H1 (cell line): ENCODE measurements at regions not wholly inside any gene's neighbourhood (a gene's known extent, or its start where the extent isn't known, plus 50 kb on each side); places are given as distances from the start of the nearest gene placed in this dataset.

ENCODE experiments used
- CTCF ChIA-PET: fragments of 300-600 bp; sonication (Branson Sonifier 250); formaldehyde crosslinking; loops from one replicate; lab custom pipeline; 2021; ENCODE audit not compliant: partially characterized antibody; lab: Charles Lee
- POLR2A ChIA-PET: fragments of 300-600 bp; sonication (Branson Sonifier 250); formaldehyde crosslinking; loops from one replicate; lab custom pipeline; 2021; ENCODE audit warnings: inconsistent platforms; ENCODE audit not compliant: partially characterized antibody; lab: Charles Lee
- DNase-seq, 2 experiments: peaks; one replicate each; pipeline versions ENCODE4 v3.0.0 to v3.0.0-alpha.2; 2010 to 2022; ENCODE audit warnings: low spot score in 2 of 2, low read depth in 1 of 2, mixed read lengths in 1 of 2
- FAIRE-seq: peaks from 2 replicates; lab custom pipeline; 2011; peaks lifted over from hg19 to GRCh38; lab: Jason Lieb, UNC
- H2AFZ ChIP-seq: 2 replicates; pipeline ENCODE4 v1.8.1; 2012; ENCODE audit warnings: low read length, inconsistent platforms
- H2AK5ac ChIP-seq: 2 replicates; pipeline ENCODE4 v1.6.1; 2013; ENCODE audit warnings: low read depth, low read length
- H2BK120ac ChIP-seq: replicated peaks from 2 replicates; pipeline ENCODE3; 2013; ENCODE audit warnings: low read depth, low read length, inconsistent platforms
- H2BK12ac ChIP-seq: 2 replicates; pipeline ENCODE4 v1.6.1; 2013; ENCODE audit warnings: low read depth, low read length
- H2BK15ac ChIP-seq: 2 replicates; pipeline ENCODE4 v1.6.1; 2013; ENCODE audit warnings: low read length
- H2BK20ac ChIP-seq: 2 replicates; pipeline ENCODE4 v1.6.1; 2013; ENCODE audit warnings: low read length
- H2BK5ac ChIP-seq: 2 replicates; pipeline ENCODE4 v1.6.1; 2013; ENCODE audit warnings: low read depth, low read length
- H3K14ac ChIP-seq: 2 replicates; pipeline ENCODE4 v1.6.1; 2013; ENCODE audit warnings: inconsistent platforms; ENCODE audit not compliant: insufficient read length
- H3K18ac ChIP-seq: 2 replicates; pipeline ENCODE4 v1.6.1; 2013; ENCODE audit warnings: low read length; ENCODE audit errors: extremely low read depth
- H3K23ac ChIP-seq: 2 replicates; pipeline ENCODE4 v1.6.1; 2013; ENCODE audit warnings: inconsistent platforms; ENCODE audit not compliant: insufficient read length
- H3K23me2 ChIP-seq: 2 replicates; pipeline ENCODE4 v1.6.1; 2013; ENCODE audit warnings: low read depth, low read length
- H3K27ac ChIP-seq: 2 replicates; pipeline ENCODE4 v1.6.1; 2011; ENCODE audit warnings: low read depth, low read length, inconsistent platforms
- H3K27me3 ChIP-seq, 4 experiments: replicated peaks in 1 of 4; 1 replicate in 1 of 4; 2 replicates in 3 of 4; pipeline versions ENCODE4 v1.6.1 to v1.8.1; 2011 to 2013; ENCODE audit warnings: low read length in 3 of 4, mild to moderate bottlenecking in 3 of 4, inconsistent platforms in 2 of 4, mixed read lengths in 2 of 4, moderate library complexity in 1 of 4; ENCODE audit not compliant: control insufficient read depth in 3 of 4, insufficient read depth in 3 of 4; ENCODE audit errors: extremely low read depth in 1 of 4
- H3K36me3 ChIP-seq, 4 experiments: 2 replicates each; pipeline versions ENCODE4 v1.6.1 to v1.8.1; 2011 to 2013; ENCODE audit warnings: mild to moderate bottlenecking in 4 of 4, low read length in 3 of 4, moderate library complexity in 2 of 4, control low read depth in 1 of 4, inconsistent platforms in 1 of 4; ENCODE audit not compliant: insufficient read depth in 4 of 4, control insufficient read depth in 2 of 4
- H3K4ac ChIP-seq: replicated peaks from 2 replicates; pipeline ENCODE3; 2013; ENCODE audit warnings: low read length, low read depth, mixed read lengths, inconsistent platforms; ENCODE audit not compliant: insufficient read length
- H3K4me1 ChIP-seq, 4 experiments: replicated peaks in 1 of 4; 1 replicate in 1 of 4; 2 replicates in 3 of 4; pipeline versions ENCODE4 v1.6.1 to v1.8.1; 2011 to 2013; ENCODE audit warnings: low read length in 3 of 4, inconsistent platforms in 2 of 4, mixed read lengths in 1 of 4; ENCODE audit not compliant: insufficient read depth in 4 of 4, control insufficient read depth in 3 of 4
- H3K4me2 ChIP-seq, 2 experiments: 2 replicates each; pipeline versions ENCODE4 v1.6.1 to v1.8.1; 2011 to 2013; ENCODE audit warnings: low read depth in 2 of 2, low read length in 2 of 2, control low read depth in 1 of 2, inconsistent platforms in 1 of 2, mild to moderate bottlenecking in 1 of 2; ENCODE audit not compliant: insufficient read depth in 1 of 2
- H3K4me3 ChIP-seq, 4 experiments: fragments of 200-600, 300-600 bp in 1 of 4; sonication (generic), shearing (Covaris generic), sonication (Bioruptor Twin) in 1 of 4; 2 replicates each; pipeline versions ENCODE4 v1.5.1 to v1.8.1; 2011 to 2016; ENCODE audit warnings: low read length in 4 of 4, low read depth in 3 of 4, control low read depth in 2 of 4, inconsistent platforms in 2 of 4, mild to moderate bottlenecking in 2 of 4, mixed read lengths in 1 of 4, moderate library complexity in 1 of 4; ENCODE audit not compliant: insufficient read depth in 2 of 4; ENCODE audit errors: extremely low read depth in 1 of 4
- H3K56ac ChIP-seq: replicated peaks from 2 replicates; pipeline ENCODE3; 2013; ENCODE audit warnings: low read depth, mild to moderate bottlenecking, mixed read lengths, low read length, inconsistent platforms; ENCODE audit not compliant: insufficient read length
- H3K79me1 ChIP-seq: 2 replicates; pipeline ENCODE4 v1.6.1; 2013; ENCODE audit warnings: low read depth, low read length, control low read depth
- H3K79me2 ChIP-seq, 2 experiments: 2 replicates each; pipeline versions ENCODE4 v1.6.1 to v1.8.1; 2012 to 2013; ENCODE audit warnings: low read length in 2 of 2, mild to moderate bottlenecking in 2 of 2, inconsistent platforms in 1 of 2; ENCODE audit not compliant: insufficient read depth in 2 of 2, control insufficient read depth in 1 of 2
- H3K9ac ChIP-seq, 4 experiments: replicated peaks in 1 of 4; 1 replicate in 1 of 4; 2 replicates in 3 of 4; pipeline versions ENCODE4 v1.6.1 to v1.8.1; 2011 to 2013; ENCODE audit warnings: low read depth in 3 of 4, low read length in 3 of 4, control low read depth in 2 of 4, mild to moderate bottlenecking in 2 of 4, moderate library complexity in 2 of 4, inconsistent platforms in 1 of 4; ENCODE audit errors: extremely low read depth in 1 of 4
- H3K9me3 ChIP-seq, 2 experiments: 2 replicates each; pipeline versions ENCODE4 v1.6.1 to v1.8.1; 2012 to 2013; ENCODE audit warnings: mild to moderate bottlenecking in 2 of 2, moderate library complexity in 2 of 2, control low read depth in 1 of 2, inconsistent platforms in 1 of 2, low read depth in 1 of 2, low read length in 1 of 2, mixed read lengths in 1 of 2; ENCODE audit not compliant: insufficient read depth in 2 of 2
- H4K20me1 ChIP-seq, 2 experiments: replicated peaks in 1 of 2; 2 replicates each; pipeline versions ENCODE3 to v1.8.1; 2011 to 2013; ENCODE audit warnings: inconsistent platforms in 2 of 2, low read length in 2 of 2, mild to moderate bottlenecking in 1 of 2; ENCODE audit not compliant: insufficient read depth in 2 of 2, control insufficient read depth in 1 of 2
- H4K5ac ChIP-seq: 2 replicates; pipeline ENCODE4 v1.6.1; 2013; ENCODE audit warnings: low read length, low read depth, mixed read lengths, inconsistent platforms; ENCODE audit not compliant: insufficient read length
- H4K8ac ChIP-seq: 2 replicates; pipeline ENCODE4 v1.8.0; 2013; ENCODE audit warnings: mild to moderate bottlenecking, moderate library complexity, low read length, inconsistent platforms; ENCODE audit not compliant: insufficient read depth; ENCODE audit errors: extremely low read depth
- H4K91ac ChIP-seq: replicated peaks from 2 replicates; pipeline ENCODE3; 2013; ENCODE audit warnings: low read length, mixed read lengths, inconsistent platforms; ENCODE audit not compliant: insufficient read length
- ASH2L ChIP-seq: fragments of 200-600, 300-600 bp; sonication (generic); IDR thresholded peaks from one replicate; pipeline ENCODE4 v1.7.1; 2017; ENCODE audit warnings: low read length
- BRCA1 ChIP-seq: IDR thresholded peaks from 2 replicates; pipeline ENCODE4 v1.6.1; 2012; ENCODE audit warnings: low read depth, low read length, improper control_type of control experiment
- EP300 ChIP-seq, 2 experiments: IDR thresholded peaks; 1 replicate in 1 of 2; 2 replicates in 1 of 2; pipeline ENCODE4 v1.6.1; 2011 to 2012; ENCODE audit warnings: low read depth in 2 of 2, low read length in 2 of 2, mild to moderate bottlenecking in 2 of 2, borderline replicate concordance in 1 of 2, inconsistent platforms in 1 of 2, moderate library complexity in 1 of 2
- HDAC2 ChIP-seq, 2 experiments: fragments of 300-600 bp in 1 of 2; sonication (generic) in 1 of 2; IDR thresholded peaks; 2 replicates each; pipeline ENCODE4 v1.6.1; 2011 to 2012; ENCODE audit warnings: low read depth in 2 of 2, low read length in 2 of 2, mild to moderate bottlenecking in 2 of 2, moderate library complexity in 2 of 2, borderline replicate concordance in 1 of 2, inconsistent platforms in 1 of 2
- JUND ChIP-seq: IDR thresholded peaks from 2 replicates; pipeline ENCODE4 v1.6.1; 2011; ENCODE audit warnings: mild to moderate bottlenecking, improper control_type of control experiment, low read length
- MAFK ChIP-seq: IDR thresholded peaks from 2 replicates; pipeline ENCODE4 v1.6.1; 2012; ENCODE audit warnings: low read depth, mild to moderate bottlenecking, improper control_type of control experiment, low read length
- POLR2A ChIP-seq, 2 experiments: IDR thresholded peaks; 1 replicate in 1 of 2; 2 replicates in 1 of 2; pipeline ENCODE4 v1.6.1; 2011; ENCODE audit warnings: low read depth in 2 of 2, low read length in 2 of 2, mild to moderate bottlenecking in 2 of 2; ENCODE audit errors: control extremely low read depth in 1 of 2
- RFX5 ChIP-seq: IDR thresholded peaks from 2 replicates; pipeline ENCODE4 v1.6.1; 2011; ENCODE audit warnings: low read depth, low read length, improper control_type of control experiment, borderline replicate concordance
- SIN3A ChIP-seq, 2 experiments: IDR thresholded peaks in 1 of 2; conservative IDR thresholded peaks in 1 of 2; 2 replicates each; pipeline ENCODE4 v1.6.1; 2011 to 2012; ENCODE audit warnings: low read length in 2 of 2, improper control_type of control experiment in 1 of 2, low read depth in 1 of 2, mild to moderate bottlenecking in 1 of 2
- SIRT6 ChIP-seq: IDR thresholded peaks from one replicate; pipeline ENCODE4 v1.7.1; 2012; ENCODE audit warnings: low read length, inconsistent platforms
- SP4 ChIP-seq: IDR thresholded peaks from 2 replicates; pipeline ENCODE4 v1.6.1; 2012; ENCODE audit warnings: low read length, inconsistent platforms
- WGBS, 2 experiments: shearing (Covaris generic) in 1 of 2; methylation state at CpG; one replicate each; pipeline versions ENCODE4 v1.1.6 to v1.1.7; 2013 to 2015; ENCODE audit warnings: low lambda C conversion rate in 2 of 2, mixed read lengths in 2 of 2, inconsistent platforms in 1 of 2, low coverage in 1 of 2, missing lambda C conversion rate in 1 of 2; ENCODE audit not compliant: insufficient replicate concordance in 2 of 2, insufficient coverage in 1 of 2, insufficient read length in 1 of 2; ENCODE audit errors: extremely low coverage in 1 of 2, missing lambda C conversion rate in 1 of 2; 5-methylcytosine and 5-hydroxymethylcytosine counted together
- TF ChIP-seq, protein P1 (sequence below): IDR thresholded peaks from 2 replicates; pipeline ENCODE4 v1.6.1; 2012; ENCODE audit warnings: low read length, inconsistent platforms
- TF ChIP-seq, protein P2 (sequence below): IDR thresholded peaks from 2 replicates; pipeline ENCODE4 v1.6.1; 2012; ENCODE audit warnings: inconsistent platforms

DNA sequence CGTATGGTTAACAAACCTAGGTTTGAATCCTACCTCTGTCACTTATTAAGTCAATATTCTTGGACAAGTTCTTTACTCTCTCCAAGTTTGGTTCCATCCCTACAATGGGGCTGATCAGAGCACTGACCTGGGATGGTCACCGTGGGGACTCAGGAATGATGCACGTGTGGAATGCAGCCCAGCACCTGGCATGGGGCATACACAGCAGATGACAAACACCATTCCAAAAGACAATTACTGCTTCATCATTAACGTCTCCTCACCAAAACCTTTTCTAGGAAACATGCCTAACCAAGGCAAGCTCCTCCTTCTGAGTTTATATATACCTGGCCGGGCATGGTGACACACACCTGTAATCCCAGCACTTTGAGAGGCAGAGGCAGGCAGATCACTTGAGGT, 532.9 kb upstream of the ID2 start:
- FAIRE-seq (no peak), DNase-seq (no peak)
- no peak overlapping the region for H4K8ac ChIP-seq
- no peak overlapping the region for H3K56ac ChIP-seq
- no peak overlapping the region for H2AK5ac ChIP-seq
- no peak overlapping the region for H2AFZ ChIP-seq
- H3K4me2 ChIP-seq, result no peak overlapping the region
- H2BK120ac ChIP-seq, result no peak overlapping the region
- no peak overlapping the region for H3K18ac ChIP-seq
- no peaks in the 10 kb centered on the region for H3K79me2 ChIP-seq
- H2BK12ac ChIP-seq, result no peak overlapping the region
- no peak overlapping the region for H3K4ac ChIP-seq
- no peaks in the 10 kb centered on the region for H3K23me2 ChIP-seq
- no peak overlapping the region for H4K5ac ChIP-seq
- ChIA-PET CTCF (interaction anchor here (2.6 kb wide), 1 partner anchor 16 kb away, joined by 9 read pairs; no protein-coding TSS in a partner anchor), POLR2A (no interaction called here)
- no peak overlapping the region for H2BK15ac ChIP-seq
- H2BK20ac ChIP-seq, result no peak overlapping the region
- H2BK5ac ChIP-seq, result no peak overlapping the region
- no peaks in the 10 kb centered on the region for H3K36me3 ChIP-seq
- WGBS, 2 experiments, result 72% methylated on average over 5 of the region's 5 CpGs; no CpG with 5 or more reads in 1 of the 2 experiments
- no peak overlapping the region for H3K4me3 ChIP-seq
- H3K4me1 ChIP-seq, result no peaks in the 10 kb centered on the region; a peak in 1 of 7 replicates
- H3K9ac ChIP-seq, result no peak overlapping the region
- no peaks in the 10 kb centered on the region for H3K9me3 ChIP-seq
- no peak overlapping the region for H4K91ac ChIP-seq
- no peak overlapping the region for H3K27ac ChIP-seq
- H3K79me1 ChIP-seq, result no peaks in the 10 kb centered on the region
- H3K27me3 ChIP-seq, result no peaks in the 10 kb centered on the region
- H3K23ac ChIP-seq, result no peak overlapping the region
- no peaks in the 10 kb centered on the region for H4K20me1 ChIP-seq
- no peak overlapping the region for H3K14ac ChIP-seq
- no peak for TF ChIP-seq POLR2A (IDR thresholded peaks at IDR 0.05; ENCODE audit: control extremely low read depth in 1 of 2, low read depth in 2 of 2, low read length in 2 of 2)
- no peak for TF ChIP-seq SIRT6
- no peak for TF ChIP-seq MAFK
- no peak for TF ChIP-seq RFX5
- no peak for TF ChIP-seq HDAC2 (IDR thresholded peaks at IDR 0.05; ENCODE audit: borderline replicate concordance in 1 of 2, low read depth in 2 of 2, low read length in 2 of 2)
- TF ChIP-seq BRCA1, result no peak
- TF ChIP-seq JUND, result no peak
- TF ChIP-seq ASH2L, result no peak
- TF ChIP-seq SP4, result no peak
- TF ChIP-seq, protein P1, sequence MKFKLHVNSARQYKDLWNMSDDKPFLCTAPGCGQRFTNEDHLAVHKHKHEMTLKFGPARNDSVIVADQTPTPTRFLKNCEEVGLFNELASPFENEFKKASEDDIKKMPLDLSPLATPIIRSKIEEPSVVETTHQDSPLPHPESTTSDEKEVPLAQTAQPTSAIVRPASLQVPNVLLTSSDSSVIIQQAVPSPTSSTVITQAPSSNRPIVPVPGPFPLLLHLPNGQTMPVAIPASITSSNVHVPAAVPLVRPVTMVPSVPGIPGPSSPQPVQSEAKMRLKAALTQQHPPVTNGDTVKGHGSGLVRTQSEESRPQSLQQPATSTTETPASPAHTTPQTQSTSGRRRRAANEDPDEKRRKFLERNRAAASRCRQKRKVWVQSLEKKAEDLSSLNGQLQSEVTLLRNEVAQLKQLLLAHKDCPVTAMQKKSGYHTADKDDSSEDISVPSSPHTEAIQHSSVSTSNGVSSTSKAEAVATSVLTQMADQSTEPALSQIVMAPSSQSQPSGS, result no peak
- TF ChIP-seq, protein P2, sequence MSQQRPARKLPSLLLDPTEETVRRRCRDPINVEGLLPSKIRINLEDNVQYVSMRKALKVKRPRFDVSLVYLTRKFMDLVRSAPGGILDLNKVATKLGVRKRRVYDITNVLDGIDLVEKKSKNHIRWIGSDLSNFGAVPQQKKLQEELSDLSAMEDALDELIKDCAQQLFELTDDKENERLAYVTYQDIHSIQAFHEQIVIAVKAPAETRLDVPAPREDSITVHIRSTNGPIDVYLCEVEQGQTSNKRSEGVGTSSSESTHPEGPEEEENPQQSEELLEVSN, result no peak
- TF ChIP-seq EP300 (IDR thresholded peaks at IDR 0.05; ENCODE audit: borderline replicate concordance in 1 of 2, low read depth in 2 of 2, low read length in 2 of 2), result no peak
- TF ChIP-seq SIN3A (conservative IDR thresholded peaks at IDR 0.05 in 1 of 2, IDR thresholded peaks at IDR 0.05 in 1 of 2; ENCODE audit: low read depth in 1 of 2, low read length in 2 of 2), result no peak
